Endothelial cell of umbilical vein (primary cell): ENCODE measurements at regions not wholly inside any gene's neighbourhood (a gene's known extent, or its start where the extent isn't known, plus 50 kb on each side); places are given as distances from the start of the nearest gene placed in this dataset.

Experiments used
- BruUV-seq: library from RNA; stranded (reverse); fragments of 400-500 nt; replicated peaks from 2 replicates; lab custom pipeline; 2021; lab: Mats Ljungman, UMichigan
- CTCF ChIA-PET: fragments of 300-600, 350-600 bp; sonication (Branson Sonifier 250); formaldehyde crosslinking; loops from one replicate; lab custom pipeline; 2021; ENCODE audit warnings: antibody characterized with exemption, inconsistent platforms; lab: Charles Lee
- POLR2A ChIA-PET: fragments of 300-600, 350-600 bp; sonication (Branson Sonifier 250); formaldehyde crosslinking; loops from one replicate; lab custom pipeline; 2021; ENCODE audit warnings: antibody characterized with exemption, inconsistent platforms; lab: Charles Lee
- DNase-seq: peaks from one replicate; pipeline ENCODE4 v3.0.0-alpha.2; 2011; ENCODE audit warnings: low read depth, low spot score
- FAIRE-seq: peaks from 2 replicates; lab custom pipeline; 2011; peaks lifted over from hg19 to GRCh38; lab: Jason Lieb, UNC
- H2AFZ ChIP-seq: 2 replicates; pipeline ENCODE4 v1.6.0; 2012; ENCODE audit warnings: low read depth, low read length, control low read depth, inconsistent platforms
- H3K27ac ChIP-seq: 2 replicates; pipeline ENCODE4 v1.5.1; 2011; ENCODE audit warnings: low read depth, mild to moderate bottlenecking, control low read depth, low read length, moderate library complexity; ENCODE audit not compliant: insufficient read depth
- H3K27me3 ChIP-seq, 2 experiments: 2 replicates each; pipeline versions ENCODE4 v1.6.0 to v1.6.1; 2011; ENCODE audit warnings: low read length in 2 of 2, mixed read lengths in 1 of 2; ENCODE audit not compliant: control insufficient read depth in 2 of 2, insufficient read depth in 2 of 2
- H3K36me3 ChIP-seq, 2 experiments: 2 replicates in 1 of 2; 3 replicates in 1 of 2; pipeline ENCODE4 v1.5.1; 2011; ENCODE audit warnings: low read length in 2 of 2, mild to moderate bottlenecking in 1 of 2, moderate library complexity in 1 of 2; ENCODE audit not compliant: control insufficient read depth in 2 of 2, insufficient read depth in 2 of 2; ENCODE audit errors: extremely low read depth in 1 of 2
- H3K4me1 ChIP-seq: 3 replicates; pipeline ENCODE4 v1.5.1; 2011; ENCODE audit warnings: mild to moderate bottlenecking, low read length; ENCODE audit not compliant: control insufficient read depth, insufficient read depth; ENCODE audit errors: extremely low read depth
- H3K4me2 ChIP-seq: 2 replicates; pipeline ENCODE4 v1.6.1; 2011; ENCODE audit warnings: low read length, control low read depth, mixed read lengths; ENCODE audit not compliant: insufficient read depth
- H3K4me3 ChIP-seq, 3 experiments: fragments of 200-600 bp in 1 of 3; sonication (generic), shearing (Covaris generic) in 1 of 3; replicated peaks in 1 of 3; 2 replicates each; pipeline ENCODE4 v1.5.1; 2011 to 2016; ENCODE audit warnings: control low read depth in 3 of 3, low read length in 3 of 3, mild to moderate bottlenecking in 2 of 3, inconsistent platforms in 1 of 3, low read depth in 1 of 3, moderate library complexity in 1 of 3; ENCODE audit not compliant: insufficient read depth in 1 of 3
- H3K79me2 ChIP-seq: 2 replicates; pipeline ENCODE4 v1.6.0; 2012; ENCODE audit warnings: low read length, inconsistent platforms; ENCODE audit not compliant: control insufficient read depth, insufficient read depth
- H3K9ac ChIP-seq: replicated peaks from 2 replicates; pipeline ENCODE3; 2011; ENCODE audit warnings: low read length, control low read depth; ENCODE audit not compliant: insufficient read depth; ENCODE audit errors: extremely low read depth
- H3K9me1 ChIP-seq: replicated peaks from 3 replicates; pipeline ENCODE4 v1.6.0; 2011; ENCODE audit warnings: mild to moderate bottlenecking, low read length; ENCODE audit not compliant: control insufficient read depth, insufficient read depth; ENCODE audit errors: extremely low read depth
- H3K9me3 ChIP-seq: replicated peaks from 2 replicates; pipeline ENCODE4 v1.5.1; 2012; ENCODE audit warnings: low read length, inconsistent platforms; ENCODE audit not compliant: control insufficient read depth, insufficient read depth
- H4K20me1 ChIP-seq: replicated peaks from 2 replicates; pipeline ENCODE3; 2011; ENCODE audit warnings: mild to moderate bottlenecking, low read length; ENCODE audit not compliant: control insufficient read depth, insufficient read depth; ENCODE audit errors: extremely low read depth
- EZH2 ChIP-seq: IDR thresholded peaks from 2 replicates; pipeline ENCODE4 v1.6.1; 2012; ENCODE audit warnings: borderline replicate concordance, low read depth, mild to moderate bottlenecking, moderate library complexity, low read length, inconsistent platforms; ENCODE audit not compliant: severe bottlenecking
- FOS ChIP-seq: IDR thresholded peaks from 2 replicates; pipeline ENCODE4 v1.6.1; 2011; ENCODE audit warnings: mild to moderate bottlenecking, low read length, moderate library complexity, borderline replicate concordance; ENCODE audit not compliant: insufficient read depth
- GATA2 ChIP-seq: IDR thresholded peaks from 2 replicates; pipeline ENCODE4 v1.7.0; 2011; ENCODE audit warnings: low read depth, mild to moderate bottlenecking, moderate library complexity, mixed read lengths, low read length; ENCODE audit not compliant: insufficient read length, insufficient read depth
- JUN ChIP-seq: IDR thresholded peaks from 2 replicates; pipeline ENCODE4 v1.6.1; 2011; ENCODE audit warnings: borderline replicate concordance, low read depth; ENCODE audit not compliant: insufficient read length, insufficient read depth
- MYC ChIP-seq: IDR thresholded peaks from one replicate; pipeline ENCODE4 v1.6.1; 2011; ENCODE audit warnings: mild to moderate bottlenecking, low read depth, low read length
- POLR2A ChIP-seq: IDR thresholded peaks from 2 replicates; pipeline ENCODE4 v1.6.1; 2012; ENCODE audit warnings: low read depth, mild to moderate bottlenecking, control low read depth, low read length
- POLR2AphosphoS5 ChIP-seq: IDR thresholded peaks from 2 replicates; pipeline ENCODE4 v1.6.1; 2012; ENCODE audit warnings: low read depth, mild to moderate bottlenecking, control low read depth, low read length, moderate library complexity; ENCODE audit not compliant: insufficient read depth
- dilution Hi-C: fragments of 300-500 bp; cut with MboI; formaldehyde crosslinking; loops from one replicate; pipeline ENCODE4 v1.15.0; 2019; ENCODE audit warnings: low sequenced_read_pairs; ENCODE audit not compliant: extremely low pct_ligation_motif_present
- intact Hi-C: fragments of 100-400 bp; cut with micrococcal nuclease; formaldehyde crosslinking; loops from one replicate; pipeline ENCODE4 v1.10.0; 2022
- TF ChIP-seq, protein P1 (sequence below): IDR thresholded peaks from 2 replicates; pipeline ENCODE4 v1.6.1; 2011; ENCODE audit not compliant: insufficient read depth, insufficient read length
- TF ChIP-seq, protein P2 (sequence below), 2 donors: IDR thresholded peaks; 1 replicate in 1 of 2; 2 replicates in 1 of 2; pipeline ENCODE4 v1.5.1; 2011; ENCODE audit warnings: low read length in 2 of 2, mild to moderate bottlenecking in 2 of 2, moderate library complexity in 2 of 2, control low read depth in 1 of 2, inconsistent platforms in 1 of 2, low read depth in 1 of 2; ENCODE audit not compliant: insufficient read depth in 1 of 2; ENCODE audit errors: extremely low read depth in 1 of 2

DNA sequence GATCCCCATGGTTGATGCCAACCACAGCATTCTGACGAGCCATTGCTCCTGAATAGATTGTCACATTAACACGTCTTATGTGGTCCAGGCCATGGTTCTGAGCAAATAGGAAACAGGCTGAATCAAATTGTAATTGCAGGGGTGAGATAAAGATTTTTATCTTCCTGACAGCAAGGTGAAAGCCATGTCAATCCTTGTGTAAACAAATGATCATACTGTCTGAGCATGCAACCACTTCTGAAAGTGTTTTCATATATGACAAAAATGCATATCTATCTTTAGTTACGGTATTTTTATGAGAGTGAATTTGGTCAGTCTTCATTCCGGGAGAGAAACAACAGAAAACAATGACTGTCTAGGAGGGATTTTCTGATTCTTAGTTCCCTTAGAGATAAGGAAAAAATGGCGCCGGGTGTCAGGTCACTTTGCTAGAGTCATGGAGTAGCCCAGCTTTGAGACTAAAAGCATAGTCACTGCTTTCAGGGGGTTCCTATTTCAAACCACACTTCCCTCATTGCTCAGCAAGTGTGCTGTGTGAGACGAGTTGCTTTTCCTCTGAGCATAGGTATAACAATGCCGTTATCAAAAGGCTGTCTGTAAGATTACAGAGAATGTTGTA is 958.9 kb downstream of the DCDC2C start:
- H3K4me1 ChIP-seq = peaks cover 18% of the 10 kb centered on the region
- no peaks in the 10 kb centered on the region for H3K9me1 ChIP-seq
- CTCF ChIA-PET = no interaction called here
- no peak for TF ChIP-seq EZH2
- TF ChIP-seq POLR2A = no peak
- peak; percentile 69 for TF ChIP-seq JUN
- TF ChIP-seq POLR2AphosphoS5 = peak; percentile 47
- TF ChIP-seq MYC = no peak
- TF ChIP-seq GATA2 = peak; percentile 65
- TF ChIP-seq, protein P1, sequence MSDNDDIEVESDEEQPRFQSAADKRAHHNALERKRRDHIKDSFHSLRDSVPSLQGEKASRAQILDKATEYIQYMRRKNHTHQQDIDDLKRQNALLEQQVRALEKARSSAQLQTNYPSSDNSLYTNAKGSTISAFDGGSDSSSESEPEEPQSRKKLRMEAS = no peak
- TF ChIP-seq, protein P2, sequence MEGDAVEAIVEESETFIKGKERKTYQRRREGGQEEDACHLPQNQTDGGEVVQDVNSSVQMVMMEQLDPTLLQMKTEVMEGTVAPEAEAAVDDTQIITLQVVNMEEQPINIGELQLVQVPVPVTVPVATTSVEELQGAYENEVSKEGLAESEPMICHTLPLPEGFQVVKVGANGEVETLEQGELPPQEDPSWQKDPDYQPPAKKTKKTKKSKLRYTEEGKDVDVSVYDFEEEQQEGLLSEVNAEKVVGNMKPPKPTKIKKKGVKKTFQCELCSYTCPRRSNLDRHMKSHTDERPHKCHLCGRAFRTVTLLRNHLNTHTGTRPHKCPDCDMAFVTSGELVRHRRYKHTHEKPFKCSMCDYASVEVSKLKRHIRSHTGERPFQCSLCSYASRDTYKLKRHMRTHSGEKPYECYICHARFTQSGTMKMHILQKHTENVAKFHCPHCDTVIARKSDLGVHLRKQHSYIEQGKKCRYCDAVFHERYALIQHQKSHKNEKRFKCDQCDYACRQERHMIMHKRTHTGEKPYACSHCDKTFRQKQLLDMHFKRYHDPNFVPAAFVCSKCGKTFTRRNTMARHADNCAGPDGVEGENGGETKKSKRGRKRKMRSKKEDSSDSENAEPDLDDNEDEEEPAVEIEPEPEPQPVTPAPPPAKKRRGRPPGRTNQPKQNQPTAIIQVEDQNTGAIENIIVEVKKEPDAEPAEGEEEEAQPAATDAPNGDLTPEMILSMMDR (IDR thresholded peaks at IDR 0.05; ENCODE audit: extremely low read depth in 1 of 2, insufficient read depth in 1 of 2, low read depth in 1 of 2, low read length in 2 of 2) = no peak
- no peak for TF ChIP-seq FOS
- no peaks in the 10 kb centered on the region for H3K36me3 ChIP-seq
- dilution Hi-C loops = no loop called here
- no peaks in the 10 kb centered on the region for H3K9me3 ChIP-seq
- peak overlapping the region; percentile 91 for H3K27ac ChIP-seq
- H3K4me3 ChIP-seq = no peak overlapping the region
- intact Hi-C loops = loop anchor here (1.0 to 5.0 kb wide), 5 partner anchors 21 to 308 kb away; no protein-coding TSS in a partner anchor
- BruUV-seq = no TSS peak
- peak overlapping the region; percentile 37 for H3K4me2 ChIP-seq
- DNase-seq (peak; percentile 88), FAIRE-seq (peak; percentile 70)
- no peaks in the 10 kb centered on the region for H3K79me2 ChIP-seq
- H3K9ac ChIP-seq = peak overlapping the region; percentile 67
- POLR2A ChIA-PET = no interaction called here
- H3K27me3 ChIP-seq = no peaks in the 10 kb centered on the region
- H4K20me1 ChIP-seq = no peaks in the 10 kb centered on the region
- peak overlapping the region; percentile 64 for H2AFZ ChIP-seq
